ENCODE measurements at regions not wholly inside any gene's neighbourhood (a gene's known extent, or its start where the extent isn't known, plus 50 kb on each side); places are given as distances from the start of the nearest gene placed in this dataset.

DNA sequence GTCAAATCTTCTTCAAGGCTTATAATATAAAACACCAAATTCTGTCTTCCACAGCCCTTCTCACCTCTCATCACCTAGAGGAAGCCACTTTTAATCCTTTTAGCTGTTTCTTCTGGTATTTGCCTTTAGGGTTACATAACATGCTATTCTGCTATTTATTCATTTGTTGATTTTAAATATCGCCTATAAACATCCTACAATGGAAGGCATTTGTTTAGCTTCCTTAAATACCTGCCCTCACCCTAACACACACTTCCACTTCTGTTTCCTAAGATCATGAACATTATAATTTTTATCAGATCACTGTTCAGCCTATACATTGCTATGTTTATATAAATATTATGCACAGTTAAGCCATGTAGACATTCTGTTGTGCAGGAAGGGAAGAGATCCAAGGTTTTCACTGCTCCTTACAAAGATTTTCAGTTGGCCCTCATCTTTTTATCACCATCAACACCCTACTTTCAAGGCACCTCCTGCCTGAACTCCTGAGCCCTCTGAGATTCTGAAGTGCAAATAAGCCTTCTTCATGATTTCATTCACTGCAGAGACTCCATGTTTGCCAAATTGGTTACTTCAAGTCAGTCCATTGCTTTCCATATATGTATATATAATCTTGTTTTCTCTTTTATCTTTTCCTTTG is 356.9 kb upstream of the ACTBL2 start:
- Histone ChIP-seq H3K4me3 (ENCODE audit: control extremely low read depth in 1 of 5, extremely low read depth in 1 of 5, insufficient read depth in 1 of 5, low read depth in 2 of 5, low read length in 4 of 5) (no peak overlapping the region), H3K9ac (ENCODE audit: low read length) (no peak overlapping the region), H3K4me2 (replicated peaks; ENCODE audit: low read depth, low read length, poor library complexity, severe bottlenecking) (no peak overlapping the region), H3K36me3 (replicated peaks in 1 of 2; ENCODE audit: control extremely low read depth in 1 of 2, control insufficient read depth in 1 of 2, extremely low read depth in 1 of 2, insufficient read depth in 2 of 2, low read length in 1 of 2) (no peaks in the 10 kb centered on the region), H2AFZ (ENCODE audit: insufficient read depth, low read depth, low read length, poor library complexity, severe bottlenecking) (no peak overlapping the region), H4K20me1 (ENCODE audit: control insufficient read depth, insufficient read depth, low read length, poor library complexity, severe bottlenecking) (no peaks in the 10 kb centered on the region), H3K27me3 (replicated peaks in 1 of 4; ENCODE audit: control extremely low read depth in 1 of 4, control insufficient read depth in 3 of 4, insufficient read depth in 4 of 4, low read length in 3 of 4) (no peaks in the 10 kb centered on the region), H3K79me2 (ENCODE audit: control insufficient read depth, insufficient read depth, low read length) (no peaks in the 10 kb centered on the region), H3K9me3 (ENCODE audit: control extremely low read depth in 1 of 3, control insufficient read depth in 2 of 3, insufficient read depth in 1 of 3, low read length in 2 of 3) (no peaks in the 10 kb centered on the region), H3K4me1 (ENCODE audit: control insufficient read depth in 2 of 2, insufficient read depth in 2 of 2, low read length in 2 of 2) (no peaks in the 10 kb centered on the region), H3K27ac (ENCODE audit: low read length in 2 of 2) (no peak overlapping the region)
- Mint-ChIP-seq H3K27me3 (no peaks in the 10 kb centered on the region), H3K4me3 (no peak overlapping the region), H3K27ac (no peak overlapping the region), H3K4me1 (no peaks in the 10 kb centered on the region), H3K9me3 (ENCODE audit: insufficient read depth) (no peaks in the 10 kb centered on the region)
- ChIA-PET POLR2A (no interaction called here), CTCF (no interaction called here)
- intact Hi-C loops (cut with micrococcal nuclease): no loop called here
- ATAC-seq (ENCODE audit: low read depth): no peak
- DNase-seq: no peak
- TF ChIP-seq, protein P1, sequence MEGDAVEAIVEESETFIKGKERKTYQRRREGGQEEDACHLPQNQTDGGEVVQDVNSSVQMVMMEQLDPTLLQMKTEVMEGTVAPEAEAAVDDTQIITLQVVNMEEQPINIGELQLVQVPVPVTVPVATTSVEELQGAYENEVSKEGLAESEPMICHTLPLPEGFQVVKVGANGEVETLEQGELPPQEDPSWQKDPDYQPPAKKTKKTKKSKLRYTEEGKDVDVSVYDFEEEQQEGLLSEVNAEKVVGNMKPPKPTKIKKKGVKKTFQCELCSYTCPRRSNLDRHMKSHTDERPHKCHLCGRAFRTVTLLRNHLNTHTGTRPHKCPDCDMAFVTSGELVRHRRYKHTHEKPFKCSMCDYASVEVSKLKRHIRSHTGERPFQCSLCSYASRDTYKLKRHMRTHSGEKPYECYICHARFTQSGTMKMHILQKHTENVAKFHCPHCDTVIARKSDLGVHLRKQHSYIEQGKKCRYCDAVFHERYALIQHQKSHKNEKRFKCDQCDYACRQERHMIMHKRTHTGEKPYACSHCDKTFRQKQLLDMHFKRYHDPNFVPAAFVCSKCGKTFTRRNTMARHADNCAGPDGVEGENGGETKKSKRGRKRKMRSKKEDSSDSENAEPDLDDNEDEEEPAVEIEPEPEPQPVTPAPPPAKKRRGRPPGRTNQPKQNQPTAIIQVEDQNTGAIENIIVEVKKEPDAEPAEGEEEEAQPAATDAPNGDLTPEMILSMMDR (IDR thresholded peaks at IDR 0.05): no peak
- no peak for TF ChIP-seq EZH2 (IDR thresholded peaks at IDR 0.05; ENCODE audit: borderline replicate concordance, insufficient read depth, low read depth, low read length, poor library complexity, severe bottlenecking)
- no CpG with 5 or more reads among the region's 1 CpG for WGBS (ENCODE audit: insufficient coverage)

DNA sequence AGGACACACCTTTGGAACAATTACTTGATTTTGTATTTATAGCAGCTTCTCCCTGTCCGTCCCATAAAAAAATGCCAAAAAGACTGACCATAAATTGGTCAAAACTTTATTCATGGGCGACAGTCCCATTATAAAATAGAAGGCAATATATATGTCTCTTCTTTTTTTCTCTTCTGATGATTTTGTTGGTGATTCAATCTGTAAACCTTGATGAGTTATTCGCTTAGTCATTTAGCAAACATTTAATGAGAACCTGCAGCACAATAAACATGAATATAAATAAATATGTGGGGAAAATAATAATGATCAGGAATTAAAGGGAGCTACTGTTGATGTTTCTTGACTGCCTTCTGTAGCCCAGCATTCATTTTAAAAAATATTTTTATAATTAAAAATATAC is 356.4 kb upstream of the ACTBL2 start:
- H3K27me3 ChIP-seq (replicated peaks in 1 of 4; ENCODE audit: control extremely low read depth in 1 of 4, control insufficient read depth in 3 of 4, insufficient read depth in 4 of 4, low read length in 3 of 4): no peaks in the 10 kb centered on the region
- no peaks in the 10 kb centered on the region for H3K79me2 ChIP-seq (ENCODE audit: control insufficient read depth, insufficient read depth, low read length)
- no peak overlapping the region for H3K27ac ChIP-seq (ENCODE audit: low read length in 2 of 2)
- no peak overlapping the region for H3K4me3 Mint-ChIP-seq
- H3K9me3 ChIP-seq (ENCODE audit: control extremely low read depth in 1 of 3, control insufficient read depth in 2 of 3, insufficient read depth in 1 of 3, low read length in 2 of 3): no peaks in the 10 kb centered on the region
- no peak overlapping the region for H2AFZ ChIP-seq (ENCODE audit: insufficient read depth, low read depth, low read length, poor library complexity, severe bottlenecking)
- no peak overlapping the region for H3K4me2 ChIP-seq (replicated peaks; ENCODE audit: low read depth, low read length, poor library complexity, severe bottlenecking)
- H3K4me1 ChIP-seq (ENCODE audit: control insufficient read depth in 2 of 2, insufficient read depth in 2 of 2, low read length in 2 of 2): no peaks in the 10 kb centered on the region
- H3K4me3 ChIP-seq (ENCODE audit: control extremely low read depth in 1 of 5, extremely low read depth in 1 of 5, insufficient read depth in 1 of 5, low read depth in 2 of 5, low read length in 4 of 5): no peak overlapping the region
- H3K9me3 Mint-ChIP-seq (ENCODE audit: insufficient read depth): no peaks in the 10 kb centered on the region
- intact Hi-C loops (cut with micrococcal nuclease): no loop called here
- no peak for TF ChIP-seq EZH2 (IDR thresholded peaks at IDR 0.05; ENCODE audit: borderline replicate concordance, insufficient read depth, low read depth, low read length, poor library complexity, severe bottlenecking)
- TF ChIP-seq, protein P1 (IDR thresholded peaks at IDR 0.05): no peak
- WGBS (ENCODE audit: insufficient coverage): no CpG with 5 or more reads among the region's 3 CpGs
- no peaks in the 10 kb centered on the region for H3K27me3 Mint-ChIP-seq
- ATAC-seq (ENCODE audit: low read depth) (no peak), DNase-seq (no peak)
- no peak overlapping the region for H3K9ac ChIP-seq (ENCODE audit: low read length)
- H3K4me1 Mint-ChIP-seq: no peaks in the 10 kb centered on the region
- H3K36me3 ChIP-seq (replicated peaks in 1 of 2; ENCODE audit: control extremely low read depth in 1 of 2, control insufficient read depth in 1 of 2, extremely low read depth in 1 of 2, insufficient read depth in 2 of 2, low read length in 1 of 2): no peaks in the 10 kb centered on the region
- POLR2A ChIA-PET: no interaction called here
- no peaks in the 10 kb centered on the region for H4K20me1 ChIP-seq (ENCODE audit: control insufficient read depth, insufficient read depth, low read length, poor library complexity, severe bottlenecking)
- no peak overlapping the region for H3K27ac Mint-ChIP-seq
- CTCF ChIA-PET: no interaction called here
